ENCODE measurements at regions not wholly inside any gene's neighbourhood (a gene's known extent, or its start where the extent isn't known, plus 50 kb on each side); places are given as distances from the start of the nearest gene placed in this dataset.

GRCh38 chr17:34720760-34721159 lies 141.4 kb downstream of the TMEM132E start (continued):
- TF ChIP-seq SOX13 (IDR thresholded peaks at IDR 0.05) (no peak), SOX13 (CRISPR knock-in tag; conservative IDR thresholded peaks at IDR 0.05 in 1 of 2, IDR thresholded peaks at IDR 0.05 in 1 of 2) (no peak), RFXAP (CRISPR knock-in tag; IDR thresholded peaks at IDR 0.05; ENCODE audit: borderline replicate concordance) (no peak)

DNA sequence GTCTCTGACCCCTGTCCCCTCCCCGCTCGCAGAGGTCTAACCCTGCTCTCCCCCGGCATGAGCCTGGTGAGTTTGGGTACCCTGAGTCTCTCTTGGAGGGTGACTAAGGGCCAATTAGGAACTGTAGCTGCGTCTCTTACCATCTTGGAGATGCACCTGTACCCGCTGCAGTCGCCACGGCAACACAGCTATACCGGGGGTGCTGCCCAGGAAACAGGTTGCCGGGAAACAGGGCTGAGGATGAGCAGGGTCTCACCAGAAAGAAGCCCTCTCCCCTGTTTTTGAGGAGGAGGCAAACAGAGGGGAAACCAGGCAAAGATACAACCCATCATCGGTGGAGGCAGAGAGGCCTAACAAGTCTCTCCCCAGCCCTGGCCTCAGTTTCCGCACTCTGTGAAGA lies 140.2 kb downstream of the TMEM132E start:
- no peak for DNase-seq (ENCODE audit: low spot score)
- H4K20me1 ChIP-seq (ENCODE audit: insufficient read depth, low read length) = no peaks in the 10 kb centered on the region
- intact Hi-C loops (cut with micrococcal nuclease; ENCODE audit: unreplicated experiment) = no loop called here
- H3K79me2 ChIP-seq (ENCODE audit: insufficient read depth, low read length) = no peaks in the 10 kb centered on the region
- no peak for FAIRE-seq
- no peak for ATAC-seq
- no peak overlapping the region for H2AFZ ChIP-seq (ENCODE audit: low read length)
- no TSS peak for BruUV-seq (replicated peaks)
- no peak overlapping the region for H3K4me2 ChIP-seq (ENCODE audit: low read depth, low read length)
- CTCF ChIA-PET (ENCODE audit: low intra/inter-chr PET ratio, low total read pairs) = no interaction called here
- 2% methylated on average over 9 of the region's 11 CpGs for WGBS (ENCODE audit: low lambda C conversion rate)
- H3K9me3 ChIP-seq (ENCODE audit: low read length) = no peaks in the 10 kb centered on the region
- H3K36me3 ChIP-seq (replicated peaks in 1 of 2; ENCODE audit: control insufficient read depth in 1 of 2, insufficient read depth in 2 of 2, low read length in 2 of 2) = no peaks in the 10 kb centered on the region
- POLR2A ChIA-PET = no interaction called here
- no peaks in the 10 kb centered on the region for H3K4me1 ChIP-seq (ENCODE audit: insufficient read depth, low read length)
- in situ Hi-C loops (cut with HindIII; ENCODE audit: extremely low pct_ligation_motif_present, low pct_unique_long_range_greater_than_20kb) = no loop called here
- H3K27me3 ChIP-seq (ENCODE audit: control insufficient read depth in 1 of 2, insufficient read depth in 2 of 2, low read length in 2 of 2) = peaks cover 1 to 3% of the 10 kb centered on the region in 2 experiments; a peak in 2 of 5 replicates
- H3K9ac ChIP-seq (ENCODE audit: insufficient read depth, low read depth, low read length) = no peak overlapping the region
- H3K4me3 ChIP-seq (replicated peaks in 1 of 3; ENCODE audit: insufficient read depth in 1 of 3, low read depth in 2 of 3, low read length in 3 of 3) = no peak overlapping the region
- H3K27ac ChIP-seq (ENCODE audit: extremely low read length, insufficient read depth, low read length) = no peak overlapping the region
- TF ChIP-seq KDM6A (CRISPR knock-in tag; IDR thresholded peaks at IDR 0.05; ENCODE audit: low read depth) (no peak), HMGA1 (CRISPR knock-in tag; conservative IDR thresholded peaks at IDR 0.05) (no peak), SAP130 (CRISPR knock-in tag; IDR thresholded peaks at IDR 0.05; ENCODE audit: low read depth) (no peak), CBX5 (CRISPR knock-in tag; IDR thresholded peaks at IDR 0.05; ENCODE audit: borderline replicate concordance) (no peak), ZNF792 (CRISPR knock-in tag; IDR thresholded peaks at IDR 0.05) (no peak), EP300 (IDR thresholded peaks at IDR 0.05; ENCODE audit: low read depth in 2 of 2, low read length in 2 of 2) (no peak), EP300 (CRISPR knock-in tag; IDR thresholded peaks at IDR 0.05; ENCODE audit: borderline replicate concordance) (no peak), PRPF4 (IDR thresholded peaks at IDR 0.05; ENCODE audit: low read depth, low read length, poor library complexity, severe bottlenecking) (no peak), POGK (CRISPR knock-in tag; conservative IDR thresholded peaks at IDR 0.05) (no peak)
- TF ChIP-seq, protein P1, sequence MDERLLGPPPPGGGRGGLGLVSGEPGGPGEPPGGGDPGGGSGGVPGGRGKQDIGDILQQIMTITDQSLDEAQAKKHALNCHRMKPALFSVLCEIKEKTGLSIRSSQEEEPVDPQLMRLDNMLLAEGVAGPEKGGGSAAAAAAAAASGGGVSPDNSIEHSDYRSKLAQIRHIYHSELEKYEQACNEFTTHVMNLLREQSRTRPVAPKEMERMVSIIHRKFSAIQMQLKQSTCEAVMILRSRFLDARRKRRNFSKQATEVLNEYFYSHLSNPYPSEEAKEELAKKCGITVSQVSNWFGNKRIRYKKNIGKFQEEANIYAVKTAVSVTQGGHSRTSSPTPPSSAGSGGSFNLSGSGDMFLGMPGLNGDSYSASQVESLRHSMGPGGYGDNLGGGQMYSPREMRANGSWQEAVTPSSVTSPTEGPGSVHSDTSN (CRISPR knock-in tag; IDR thresholded peaks at IDR 0.05) = no peak
- TF ChIP-seq, protein P2, sequence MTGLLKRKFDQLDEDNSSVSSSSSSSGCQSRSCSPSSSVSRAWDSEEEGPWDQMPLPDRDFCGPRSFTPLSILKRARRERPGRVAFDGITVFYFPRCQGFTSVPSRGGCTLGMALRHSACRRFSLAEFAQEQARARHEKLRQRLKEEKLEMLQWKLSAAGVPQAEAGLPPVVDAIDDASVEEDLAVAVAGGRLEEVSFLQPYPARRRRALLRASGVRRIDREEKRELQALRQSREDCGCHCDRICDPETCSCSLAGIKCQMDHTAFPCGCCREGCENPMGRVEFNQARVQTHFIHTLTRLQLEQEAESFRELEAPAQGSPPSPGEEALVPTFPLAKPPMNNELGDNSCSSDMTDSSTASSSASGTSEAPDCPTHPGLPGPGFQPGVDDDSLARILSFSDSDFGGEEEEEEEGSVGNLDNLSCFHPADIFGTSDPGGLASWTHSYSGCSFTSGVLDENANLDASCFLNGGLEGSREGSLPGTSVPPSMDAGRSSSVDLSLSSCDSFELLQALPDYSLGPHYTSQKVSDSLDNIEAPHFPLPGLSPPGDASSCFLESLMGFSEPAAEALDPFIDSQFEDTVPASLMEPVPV (CRISPR knock-in tag; IDR thresholded peaks at IDR 0.05) = no peak
- TF ChIP-seq, protein P3, sequence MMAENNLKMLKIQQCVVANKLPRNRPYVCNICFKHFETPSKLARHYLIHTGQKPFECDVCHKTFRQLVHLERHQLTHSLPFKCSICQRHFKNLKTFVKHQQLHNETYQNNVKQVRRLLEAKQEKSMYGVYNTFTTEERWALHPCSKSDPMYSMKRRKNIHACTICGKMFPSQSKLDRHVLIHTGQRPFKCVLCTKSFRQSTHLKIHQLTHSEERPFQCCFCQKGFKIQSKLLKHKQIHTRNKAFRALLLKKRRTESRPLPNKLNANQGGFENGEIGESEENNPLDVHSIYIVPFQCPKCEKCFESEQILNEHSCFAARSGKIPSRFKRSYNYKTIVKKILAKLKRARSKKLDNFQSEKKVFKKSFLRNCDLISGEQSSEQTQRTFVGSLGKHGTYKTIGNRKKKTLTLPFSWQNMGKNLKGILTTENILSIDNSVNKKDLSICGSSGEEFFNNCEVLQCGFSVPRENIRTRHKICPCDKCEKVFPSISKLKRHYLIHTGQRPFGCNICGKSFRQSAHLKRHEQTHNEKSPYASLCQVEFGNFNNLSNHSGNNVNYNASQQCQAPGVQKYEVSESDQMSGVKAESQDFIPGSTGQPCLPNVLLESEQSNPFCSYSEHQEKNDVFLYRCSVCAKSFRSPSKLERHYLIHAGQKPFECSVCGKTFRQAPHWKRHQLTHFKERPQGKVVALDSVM (CRISPR knock-in tag; IDR thresholded peaks at IDR 0.05) = no peak
- TF ChIP-seq, protein P4, sequence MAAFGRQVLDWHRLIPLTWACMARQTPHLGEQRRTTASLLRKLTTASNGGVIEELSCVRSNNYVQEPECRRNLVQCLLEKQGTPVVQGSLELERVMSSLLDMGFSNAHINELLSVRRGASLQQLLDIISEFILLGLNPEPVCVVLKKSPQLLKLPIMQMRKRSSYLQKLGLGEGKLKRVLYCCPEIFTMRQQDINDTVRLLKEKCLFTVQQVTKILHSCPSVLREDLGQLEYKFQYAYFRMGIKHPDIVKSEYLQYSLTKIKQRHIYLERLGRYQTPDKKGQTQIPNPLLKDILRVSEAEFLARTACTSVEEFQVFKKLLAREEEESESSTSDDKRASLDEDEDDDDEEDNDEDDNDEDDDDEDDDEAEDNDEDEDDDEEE (CRISPR knock-in tag; IDR thresholded peaks at IDR 0.05) = no peak
